Activated naive CD4-positive, alpha-beta T cell treated with Interleukin-2 at 50 U/mL for 16 hours (primary cell): ENCODE measurements at regions not wholly inside any gene's neighbourhood (a gene's known extent, or its start where the extent isn't known, plus 50 kb on each side); places are given as distances from the start of the nearest gene placed in this dataset.

Experiments used
- DNase-seq: peaks from one replicate; pipeline ENCODE4 v3.0.0-alpha.2; 2020

GRCh38 chr5:89281766-89282553 lies 399.0 kb upstream of the MEF2C start:
- DNase-seq = no peak

GRCh38 chr5:89281211-89281610 lies 398.2 kb upstream of the MEF2C start:
- DNase-seq = no peak

GRCh38 chr5:89280103-89281037 lies 397.4 kb upstream of the MEF2C start:
- no peak for DNase-seq

GRCh38 chr5:89279391-89280036 lies 396.5 kb upstream of the MEF2C start:
- no peak for DNase-seq

GRCh38 chr5:89277816-89278215 lies 394.8 kb upstream of the MEF2C start:
- no peak for DNase-seq

GRCh38 chr5:89276566-89277305 lies 393.8 kb upstream of the MEF2C start:
- no peak for DNase-seq

- no peak for DNase-seq
Observed at GRCh38 chr5:89275066-89275855, 392.3 kb upstream of the MEF2C start.

- DNase-seq = no peak
Observed at GRCh38 chr5:89273289-89273688, 390.3 kb upstream of the MEF2C start.

GRCh38 chr5:89270901-89271300 lies 387.9 kb upstream of the MEF2C start:
- DNase-seq = no peak

- no peak for DNase-seq
Observed at GRCh38 chr5:89269721-89270120, 386.7 kb upstream of the MEF2C start.

- DNase-seq = no peak
Observed at GRCh38 chr5:89268460-89268859, 385.5 kb upstream of the MEF2C start.

GRCh38 chr5:89267788-89268187 lies 384.8 kb upstream of the MEF2C start:
- DNase-seq = no peak

- no peak for DNase-seq
Observed at GRCh38 chr5:89265511-89266179, 382.7 kb upstream of the MEF2C start.

- no peak for DNase-seq
Observed at GRCh38 chr5:89263846-89264245, 380.9 kb upstream of the MEF2C start.

- no peak for DNase-seq
Observed at GRCh38 chr5:89262030-89262429, 379.0 kb upstream of the MEF2C start.

GRCh38 chr5:89260254-89260653 lies 377.3 kb upstream of the MEF2C start:
- no peak for DNase-seq

- no peak for DNase-seq
Observed at GRCh38 chr5:89255845-89256463, 373.0 kb upstream of the MEF2C start.

- no peak for DNase-seq
Observed at GRCh38 chr5:89253666-89254352, 370.8 kb upstream of the MEF2C start.

- DNase-seq = no peak
Observed at GRCh38 chr5:89246864-89247263, 363.9 kb upstream of the MEF2C start.

GRCh38 chr5:89246252-89246651 lies 363.3 kb upstream of the MEF2C start:
- no peak for DNase-seq
